Neural progenitor cell (in vitro differentiated cells): ENCODE measurements at regions not wholly inside any gene's neighbourhood (a gene's known extent, or its start where the extent isn't known, plus 50 kb on each side); places are given as distances from the start of the nearest gene placed in this dataset.

Source experiments
- EZH2 ChIP-seq: fragments of 200-600 bp; sonication (generic); IDR thresholded peaks from 2 replicates; pipeline ENCODE4 v1.6.1; 2017; ENCODE audit warnings: antibody characterized with exemption, mild to moderate bottlenecking, moderate library complexity
- TF ChIP-seq, protein P1 (sequence below): fragments of 200-600 bp; sonication (generic); IDR thresholded peaks from 2 replicates; pipeline ENCODE4 v1.5.1; 2017; ENCODE audit warnings: antibody characterized with exemption, mild to moderate bottlenecking

- no peak for TF ChIP-seq EZH2
- TF ChIP-seq, protein P1, sequence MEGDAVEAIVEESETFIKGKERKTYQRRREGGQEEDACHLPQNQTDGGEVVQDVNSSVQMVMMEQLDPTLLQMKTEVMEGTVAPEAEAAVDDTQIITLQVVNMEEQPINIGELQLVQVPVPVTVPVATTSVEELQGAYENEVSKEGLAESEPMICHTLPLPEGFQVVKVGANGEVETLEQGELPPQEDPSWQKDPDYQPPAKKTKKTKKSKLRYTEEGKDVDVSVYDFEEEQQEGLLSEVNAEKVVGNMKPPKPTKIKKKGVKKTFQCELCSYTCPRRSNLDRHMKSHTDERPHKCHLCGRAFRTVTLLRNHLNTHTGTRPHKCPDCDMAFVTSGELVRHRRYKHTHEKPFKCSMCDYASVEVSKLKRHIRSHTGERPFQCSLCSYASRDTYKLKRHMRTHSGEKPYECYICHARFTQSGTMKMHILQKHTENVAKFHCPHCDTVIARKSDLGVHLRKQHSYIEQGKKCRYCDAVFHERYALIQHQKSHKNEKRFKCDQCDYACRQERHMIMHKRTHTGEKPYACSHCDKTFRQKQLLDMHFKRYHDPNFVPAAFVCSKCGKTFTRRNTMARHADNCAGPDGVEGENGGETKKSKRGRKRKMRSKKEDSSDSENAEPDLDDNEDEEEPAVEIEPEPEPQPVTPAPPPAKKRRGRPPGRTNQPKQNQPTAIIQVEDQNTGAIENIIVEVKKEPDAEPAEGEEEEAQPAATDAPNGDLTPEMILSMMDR, result no peak
Measured at GRCh38 chr12:107223821-107224220, 130.5 kb upstream of the CRY1 start.
